C1 segment of cervical spinal cord (tissue), 14 donors: ENCODE measurements at regions not wholly inside any gene's neighbourhood (a gene's known extent, or its start where the extent isn't known, plus 50 kb on each side); places are given as distances from the start of the nearest gene placed in this dataset.
"Not testable (repeated sequence)": the region's sequence is repeated elsewhere in the genome, so short reads cannot be mapped to it uniquely, and the experiment has no call there.

ENCODE experiments used
- DNase-seq, 14 donors: peaks; one replicate each; lab custom pipeline; 2025; lab: John Stamatoyannopoulos, UW

GRCh38 chr1:93773049-93773838, 91.6 kb upstream of the BCAR3 start:
- DNase-seq: no peak

GRCh38 chr1:93771843-93772242, 90.2 kb upstream of the BCAR3 start:
- DNase-seq: no peak

GRCh38 chr1:93770640-93771039, 89.0 kb upstream of the BCAR3 start:
- no peak for DNase-seq

- no peak for DNase-seq
These were observed 88.1 kb upstream of the BCAR3 start for GRCh38 chr1:93769777-93770176.

GRCh38 chr1:93768380-93768863, 86.8 kb upstream of the BCAR3 start:
- peak in 2 of 14 donors; percentile 31 to 35 for DNase-seq

- DNase-seq: no peak
These were observed 84.8 kb upstream of the BCAR3 start for GRCh38 chr1:93766451-93766850.

GRCh38 chr1:93765099-93765498, 83.5 kb upstream of the BCAR3 start:
- DNase-seq: no peak

- no peak for DNase-seq
These were observed 82.7 kb upstream of the BCAR3 start for GRCh38 chr1:93764366-93764750.

- DNase-seq: no peak
These were observed 82.2 kb upstream of the BCAR3 start for GRCh38 chr1:93763704-93764365.

GRCh38 chr1:93758842-93759515, 77.3 kb upstream of the BCAR3 start:
- DNase-seq: no peak

GRCh38 chr1:93757256-93758036, 75.8 kb upstream of the BCAR3 start:
- DNase-seq: no peak

GRCh38 chr1:93756657-93757056, 75.0 kb upstream of the BCAR3 start:
- no peak for DNase-seq

GRCh38 chr1:93755251-93755715, 73.6 kb upstream of the BCAR3 start:
- not testable (repeated sequence) for DNase-seq

- DNase-seq: peak in 1 of 14 donors; percentile 24
These were observed 72.4 kb upstream of the BCAR3 start for GRCh38 chr1:93753791-93754763.

- peak in 9 of 14 donors; percentile 20 to 88 (median 51) for DNase-seq
These were observed 70.0 kb upstream of the BCAR3 start for GRCh38 chr1:93751377-93752250.

- DNase-seq: no peak
These were observed 69.3 kb upstream of the BCAR3 start for GRCh38 chr1:93750955-93751354.

GRCh38 chr1:93749894-93750301, 68.3 kb upstream of the BCAR3 start:
- no peak for DNase-seq

GRCh38 chr1:93749487-93749886, 67.8 kb upstream of the BCAR3 start:
- DNase-seq: no peak
